Hepatocyte (in vitro differentiated cells): ENCODE measurements at regions not wholly inside any gene's neighbourhood (a gene's known extent, or its start where the extent isn't known, plus 50 kb on each side); places are given as distances from the start of the nearest gene placed in this dataset.

Experiments
- DNase-seq: peaks from one replicate; pipeline ENCODE4 v3.0.0-alpha.2; 2016; ENCODE audit warnings: low spot score
- H2AFZ ChIP-seq: fragments of 200-600 bp; sonication (generic); 2 replicates; pipeline ENCODE4 v1.6.0; 2016; ENCODE audit warnings: antibody characterized with exemption, mild to moderate bottlenecking
- H3K27ac ChIP-seq: fragments of 200-600 bp; sonication (generic); 2 replicates; pipeline ENCODE4 v1.5.1; 2016; ENCODE audit warnings: mild to moderate bottlenecking
- H3K27me3 ChIP-seq: fragments of 200-600 bp; sonication (generic); 2 replicates; pipeline ENCODE4 v1.6.1; 2016
- H3K36me3 ChIP-seq: fragments of 200-600 bp; sonication (generic); replicated peaks from 2 replicates; pipeline ENCODE4 v1.5.1; 2016; ENCODE audit warnings: low read depth; ENCODE audit not compliant: insufficient read depth
- H3K4me1 ChIP-seq: fragments of 200-600 bp; sonication (generic); 2 replicates; pipeline ENCODE4 v1.5.1; 2016; ENCODE audit warnings: mild to moderate bottlenecking, moderate library complexity; ENCODE audit not compliant: insufficient read depth
- H3K4me2 ChIP-seq: fragments of 200-600 bp; sonication (generic); 2 replicates; pipeline ENCODE4 v1.6.0; 2016
- H3K4me3 ChIP-seq: fragments of 200-600 bp; sonication (generic); 2 replicates; pipeline ENCODE4 v1.5.1; 2016; ENCODE audit warnings: mild to moderate bottlenecking
- H3K79me2 ChIP-seq: fragments of 200-600 bp; sonication (generic); 2 replicates; pipeline ENCODE4 v1.6.0; 2017; ENCODE audit warnings: mild to moderate bottlenecking
- H3K9me2 ChIP-seq: fragments of 200-600 bp; sonication (generic); replicated peaks from 2 replicates; pipeline ENCODE4 v1.6.0; 2017; ENCODE audit warnings: mild to moderate bottlenecking; ENCODE audit not compliant: insufficient read depth
- H3K9me3 ChIP-seq: fragments of 200-600 bp; sonication (generic); 2 replicates; pipeline ENCODE4 v1.5.1; 2016; ENCODE audit warnings: low read depth, mild to moderate bottlenecking
- H4K20me1 ChIP-seq: fragments of 200-600 bp; sonication (generic); 2 replicates; pipeline ENCODE4 v1.6.0; 2016; ENCODE audit warnings: mild to moderate bottlenecking; ENCODE audit not compliant: insufficient read depth, poor library complexity, severe bottlenecking
- CTCF ChIP-seq: fragments of 200-600 bp; sonication (generic); IDR thresholded peaks from 2 replicates; pipeline ENCODE4 v1.5.1; 2016; ENCODE audit warnings: antibody characterized with exemption, mild to moderate bottlenecking; ENCODE audit not compliant: poor library complexity
- EZH2 ChIP-seq: fragments of 200-600 bp; sonication (generic); IDR thresholded peaks from 2 replicates; pipeline ENCODE4 v1.6.1; 2016; ENCODE audit warnings: antibody characterized with exemption, mild to moderate bottlenecking, borderline replicate concordance
- EZH2phosphoT487 ChIP-seq: fragments of 200-600 bp; sonication (generic); IDR thresholded peaks from one replicate; pipeline ENCODE4 v1.6.1; 2018; ENCODE audit warnings: antibody characterized with exemption, mild to moderate bottlenecking, low read depth, moderate library complexity; ENCODE audit not compliant: unreplicated experiment, severe bottlenecking
- WGBS: methylation state at CpG from one replicate; pipeline ENCODE4 v1.1.6; 2016; ENCODE audit warnings: low lambda C conversion rate; ENCODE audit errors: missing lambda C conversion rate; 5-methylcytosine and 5-hydroxymethylcytosine counted together

GRCh38 chr18:37660658-37661057 is 95.1 kb upstream of the CELF4 start:
- Histone ChIP-seq H3K79me2 (no peaks in the 10 kb centered on the region), H3K9me3 (no peaks in the 10 kb centered on the region), H3K4me3 (no peak overlapping the region), H3K27me3 (no peaks in the 10 kb centered on the region), H3K36me3 (no peaks in the 10 kb centered on the region), H2AFZ (no peak overlapping the region), H3K4me2 (no peak overlapping the region), H3K9me2 (no peaks in the 10 kb centered on the region), H3K27ac (no peak overlapping the region), H4K20me1 (no peaks in the 10 kb centered on the region), H3K4me1 (no peaks in the 10 kb centered on the region)
- 81% methylated on average over 2 of the region's 2 CpGs for WGBS
- TF ChIP-seq EZH2phosphoT487 (no peak), EZH2 (no peak), CTCF (no peak)
- no peak for DNase-seq

- Histone ChIP-seq H4K20me1 (no peaks in the 10 kb centered on the region), H3K4me2 (no peak overlapping the region), H2AFZ (no peak overlapping the region), H3K36me3 (no peaks in the 10 kb centered on the region), H3K79me2 (no peaks in the 10 kb centered on the region), H3K27me3 (no peaks in the 10 kb centered on the region), H3K27ac (no peak overlapping the region), H3K9me2 (no peaks in the 10 kb centered on the region), H3K9me3 (no peaks in the 10 kb centered on the region), H3K4me1 (no peaks in the 10 kb centered on the region), H3K4me3 (no peak overlapping the region)
- TF ChIP-seq EZH2phosphoT487 (no peak), CTCF (no peak), EZH2 (no peak)
- no peak for DNase-seq
Measured at GRCh38 chr18:37659906-37660305, 94.3 kb upstream of the CELF4 start.

- Histone ChIP-seq H3K9me3 (no peaks in the 10 kb centered on the region), H3K9me2 (no peaks in the 10 kb centered on the region), H3K79me2 (no peaks in the 10 kb centered on the region), H3K27me3 (no peaks in the 10 kb centered on the region), H2AFZ (no peak overlapping the region), H3K27ac (no peak overlapping the region), H3K4me1 (peaks cover 5% of the 10 kb centered on the region), H3K4me3 (no peak overlapping the region), H4K20me1 (no peaks in the 10 kb centered on the region), H3K4me2 (no peak overlapping the region), H3K36me3 (no peaks in the 10 kb centered on the region)
- TF ChIP-seq EZH2 (no peak), CTCF (no peak), EZH2phosphoT487 (no peak)
- 79% methylated on average over 1 of the region's 1 CpG for WGBS
- DNase-seq, result no peak
Measured at GRCh38 chr18:37658894-37659293, 93.3 kb upstream of the CELF4 start.

GRCh38 chr18:37657493-37657892 is 91.9 kb upstream of the CELF4 start:
- DNase-seq, result no peak
- no peak overlapping the region for H3K4me2 ChIP-seq
- no peaks in the 10 kb centered on the region for H3K79me2 ChIP-seq
- H3K36me3 ChIP-seq, result no peaks in the 10 kb centered on the region
- H3K27me3 ChIP-seq, result no peaks in the 10 kb centered on the region
- no peaks in the 10 kb centered on the region for H3K9me2 ChIP-seq
- no peak overlapping the region for H3K4me3 ChIP-seq
- H4K20me1 ChIP-seq, result no peaks in the 10 kb centered on the region
- no peak overlapping the region for H3K27ac ChIP-seq
- no peak overlapping the region for H2AFZ ChIP-seq
- peaks cover 10% of the 10 kb centered on the region for H3K4me1 ChIP-seq
- TF ChIP-seq CTCF (no peak), EZH2 (no peak), EZH2phosphoT487 (no peak)
- H3K9me3 ChIP-seq, result no peaks in the 10 kb centered on the region
- WGBS, result 68% methylated on average over 1 of the region's 1 CpG
